ENCODE measurements at regions not wholly inside any gene's neighbourhood (a gene's known extent, or its start where the extent isn't known, plus 50 kb on each side); places are given as distances from the start of the nearest gene placed in this dataset.

DNA sequence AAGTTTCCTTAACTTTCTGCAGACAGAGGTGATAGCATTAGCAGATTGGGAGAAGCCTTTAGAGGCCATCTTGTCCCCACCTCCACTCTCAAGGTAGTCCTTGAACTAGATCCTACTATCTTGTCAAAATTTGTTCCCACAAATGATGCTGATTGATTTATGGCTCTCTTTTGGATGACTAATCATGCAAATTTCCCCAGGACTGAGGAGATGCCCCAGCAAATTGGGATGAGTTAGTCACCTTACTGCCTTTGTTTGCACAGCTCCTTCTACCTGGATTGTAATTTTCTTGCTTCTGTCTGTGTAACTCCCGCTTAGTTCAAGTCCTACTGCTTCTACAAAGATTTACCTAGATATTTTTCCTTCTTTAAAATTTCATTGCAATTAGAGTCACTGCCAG lies 391.4 kb upstream of the CADM1 start:
- in situ Hi-C loops (cut with MboI; ENCODE audit: low pct_unique_long_range_greater_than_20kb, low sequenced_read_pairs, unreplicated experiment), result no loop called here
- DNase-seq (ENCODE audit: low spot score), result no peak
- TF ChIP-seq, protein P1, sequence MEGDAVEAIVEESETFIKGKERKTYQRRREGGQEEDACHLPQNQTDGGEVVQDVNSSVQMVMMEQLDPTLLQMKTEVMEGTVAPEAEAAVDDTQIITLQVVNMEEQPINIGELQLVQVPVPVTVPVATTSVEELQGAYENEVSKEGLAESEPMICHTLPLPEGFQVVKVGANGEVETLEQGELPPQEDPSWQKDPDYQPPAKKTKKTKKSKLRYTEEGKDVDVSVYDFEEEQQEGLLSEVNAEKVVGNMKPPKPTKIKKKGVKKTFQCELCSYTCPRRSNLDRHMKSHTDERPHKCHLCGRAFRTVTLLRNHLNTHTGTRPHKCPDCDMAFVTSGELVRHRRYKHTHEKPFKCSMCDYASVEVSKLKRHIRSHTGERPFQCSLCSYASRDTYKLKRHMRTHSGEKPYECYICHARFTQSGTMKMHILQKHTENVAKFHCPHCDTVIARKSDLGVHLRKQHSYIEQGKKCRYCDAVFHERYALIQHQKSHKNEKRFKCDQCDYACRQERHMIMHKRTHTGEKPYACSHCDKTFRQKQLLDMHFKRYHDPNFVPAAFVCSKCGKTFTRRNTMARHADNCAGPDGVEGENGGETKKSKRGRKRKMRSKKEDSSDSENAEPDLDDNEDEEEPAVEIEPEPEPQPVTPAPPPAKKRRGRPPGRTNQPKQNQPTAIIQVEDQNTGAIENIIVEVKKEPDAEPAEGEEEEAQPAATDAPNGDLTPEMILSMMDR (IDR thresholded peaks at IDR 0.05; ENCODE audit: extremely low read depth, insufficient read depth, missing control alignments), result no peak

DNA sequence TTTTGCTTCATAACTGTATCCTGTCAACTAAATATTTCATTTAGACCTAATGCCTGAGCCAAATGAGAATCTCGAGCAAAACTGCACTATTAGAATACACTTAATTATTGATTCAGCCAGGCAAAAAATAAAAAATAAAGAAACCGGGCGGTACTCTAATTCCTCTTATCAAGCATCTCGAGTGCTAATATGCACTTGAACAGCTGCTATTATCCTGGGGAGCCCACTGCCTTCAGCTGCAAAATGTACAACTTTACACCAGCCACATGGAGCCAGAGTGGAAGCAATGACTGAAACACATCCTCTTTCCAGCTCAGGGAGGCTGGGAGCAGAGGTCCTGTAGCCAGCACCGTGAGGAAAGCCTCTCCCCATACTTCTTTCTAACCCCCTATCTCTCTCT lies 390.0 kb upstream of the CADM1 start:
- TF ChIP-seq, protein P1 (IDR thresholded peaks at IDR 0.05; ENCODE audit: extremely low read depth, insufficient read depth, missing control alignments), result no peak
- in situ Hi-C loops (cut with MboI; ENCODE audit: low pct_unique_long_range_greater_than_20kb, low sequenced_read_pairs, unreplicated experiment), result no loop called here
- no peak for DNase-seq (ENCODE audit: low spot score)

DNA sequence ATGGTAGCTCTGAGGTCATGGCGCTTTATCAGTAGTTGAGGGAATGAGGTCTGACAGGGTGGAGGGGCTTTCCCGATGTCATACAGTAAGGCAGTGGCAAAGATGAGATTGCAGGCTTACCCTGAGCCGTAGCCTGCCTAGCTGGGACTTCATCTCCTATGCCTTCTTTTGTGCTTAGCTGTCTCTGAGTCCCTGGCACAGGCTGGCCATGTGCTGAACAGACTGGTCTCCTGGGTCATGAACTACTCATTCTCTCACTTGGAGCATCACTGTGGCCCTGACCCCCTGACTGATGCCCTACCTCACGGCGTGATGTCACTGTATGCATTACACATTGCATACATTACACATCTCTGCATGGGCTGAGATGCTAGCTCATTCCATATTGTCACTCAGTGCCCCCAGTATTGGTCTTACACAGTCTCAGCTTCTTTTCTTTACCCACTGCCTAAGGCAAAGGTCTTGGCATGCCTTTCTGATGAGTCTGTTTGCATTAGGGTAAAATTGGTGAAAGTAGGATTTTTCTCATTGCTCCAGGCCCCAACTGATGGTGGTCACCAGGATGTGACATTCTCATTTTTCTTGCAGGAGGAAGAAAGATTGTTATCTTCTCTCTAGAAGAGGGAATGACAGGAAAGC lies 389.4 kb upstream of the CADM1 start:
- in situ Hi-C loops (cut with MboI; ENCODE audit: low pct_unique_long_range_greater_than_20kb, low sequenced_read_pairs, unreplicated experiment), result no loop called here
- DNase-seq (ENCODE audit: low spot score), result no peak
- TF ChIP-seq, protein P1 (IDR thresholded peaks at IDR 0.05; ENCODE audit: extremely low read depth, insufficient read depth, missing control alignments), result no peak

DNA sequence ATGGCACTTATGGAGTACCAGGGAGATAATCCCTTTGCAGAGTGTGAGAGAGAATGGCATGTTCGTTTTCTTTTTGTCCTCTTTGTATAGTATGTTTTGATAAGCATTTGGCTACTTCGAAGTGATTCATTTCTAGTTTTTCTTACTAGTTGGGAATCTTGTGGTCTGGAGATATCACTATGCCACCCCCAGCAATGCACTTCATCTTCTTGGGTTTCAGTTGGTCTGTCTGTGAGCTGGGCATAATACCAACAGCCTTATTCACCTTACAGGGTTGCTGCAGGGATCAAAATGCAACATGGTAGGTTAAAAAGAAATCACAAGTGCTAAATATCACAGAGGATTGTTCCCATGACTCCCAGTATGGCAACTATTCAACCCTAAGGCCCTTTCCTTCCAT lies 387.8 kb upstream of the CADM1 start:
- DNase-seq (ENCODE audit: low spot score), result no peak

DNA sequence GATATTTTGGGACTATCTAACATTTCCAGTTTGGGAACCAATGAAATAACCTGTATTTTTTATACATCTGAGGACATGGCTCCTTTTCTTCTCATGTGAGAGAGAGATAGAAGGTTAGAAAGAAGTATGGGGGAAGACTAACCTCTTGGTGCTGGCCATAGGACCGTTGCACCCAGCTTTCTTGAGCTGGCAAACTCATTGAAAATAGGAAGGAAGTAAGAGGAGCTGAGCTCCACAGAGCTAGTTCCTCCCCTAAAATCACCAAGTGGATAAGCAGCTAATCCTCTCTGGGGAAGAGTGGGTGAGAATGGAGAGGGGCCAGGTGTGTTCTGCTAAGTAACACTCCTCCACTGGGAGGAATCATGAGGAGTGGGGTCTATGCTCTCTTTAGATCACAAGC lies 387.4 kb upstream of the CADM1 start:
- in situ Hi-C loops (cut with MboI; ENCODE audit: low pct_unique_long_range_greater_than_20kb, low sequenced_read_pairs, unreplicated experiment), result no loop called here
- no peak for DNase-seq (ENCODE audit: low spot score)
- TF ChIP-seq, protein P1 (IDR thresholded peaks at IDR 0.05; ENCODE audit: extremely low read depth, insufficient read depth, missing control alignments), result no peak

More for the DNA sequence above, 387.8 kb upstream of the CADM1 start:
- TF ChIP-seq, protein P1 (IDR thresholded peaks at IDR 0.05; ENCODE audit: extremely low read depth, insufficient read depth, missing control alignments), result no peak
- in situ Hi-C loops (cut with MboI; ENCODE audit: low pct_unique_long_range_greater_than_20kb, low sequenced_read_pairs, unreplicated experiment), result no loop called here

DNA sequence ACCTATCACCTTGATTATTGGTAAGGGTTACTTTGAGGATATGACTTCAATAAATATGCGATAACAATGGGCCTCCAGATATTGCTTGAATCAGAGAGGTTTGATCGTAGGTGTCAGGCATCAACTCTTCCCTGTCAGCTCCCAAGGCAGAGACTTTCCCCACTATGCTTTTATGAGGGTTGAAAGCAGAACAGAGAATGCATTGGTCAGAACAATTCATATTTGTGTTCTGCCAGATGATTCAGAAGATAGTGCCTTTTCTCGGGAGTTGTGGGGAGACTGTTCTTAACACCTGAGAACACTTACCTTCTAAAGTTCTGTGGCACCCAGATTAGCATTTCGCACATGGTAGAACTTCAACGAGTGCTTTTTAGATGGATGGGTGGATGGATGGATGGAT lies 386.3 kb upstream of the CADM1 start:
- in situ Hi-C loops (cut with MboI; ENCODE audit: low pct_unique_long_range_greater_than_20kb, low sequenced_read_pairs, unreplicated experiment), result no loop called here
- TF ChIP-seq, protein P1 (IDR thresholded peaks at IDR 0.05; ENCODE audit: extremely low read depth, insufficient read depth, missing control alignments), result no peak
- DNase-seq (ENCODE audit: low spot score), result no peak

All from GM13977 (cell line).